IPS-NIHi7 (cell line): ENCODE measurements at regions not wholly inside any gene's neighbourhood (a gene's known extent, or its start where the extent isn't known, plus 50 kb on each side); places are given as distances from the start of the nearest gene placed in this dataset.

Source experiments
- DNase-seq: peaks from one replicate; pipeline ENCODE4 v3.0.0; 2012; ENCODE audit warnings: mixed read lengths; ENCODE audit errors: extremely low spot score

- no peak for DNase-seq
These were observed 261.8 kb upstream of the CLINT1 start for GRCh38 chr5:158120760-158121159.

GRCh38 chr5:158119961-158120723 is 261.2 kb upstream of the CLINT1 start:
- no peak for DNase-seq

- DNase-seq: no peak
These were observed 258.7 kb upstream of the CLINT1 start for GRCh38 chr5:158117467-158118160.

- DNase-seq: no peak
These were observed 258.0 kb upstream of the CLINT1 start for GRCh38 chr5:158116965-158117364.

- DNase-seq: no peak
These were observed 256.5 kb upstream of the CLINT1 start for GRCh38 chr5:158115468-158115867.

- no peak for DNase-seq
These were observed 249.2 kb upstream of the CLINT1 start for GRCh38 chr5:158108177-158108576.

- DNase-seq: no peak
These were observed 241.5 kb upstream of the CLINT1 start for GRCh38 chr5:158100373-158100888.

GRCh38 chr5:158099571-158100105 is 240.7 kb upstream of the CLINT1 start:
- DNase-seq: no peak

GRCh38 chr5:158096835-158097234 is 237.9 kb upstream of the CLINT1 start:
- no peak for DNase-seq

GRCh38 chr5:158086856-158087255 is 227.9 kb upstream of the CLINT1 start:
- DNase-seq: no peak

- no peak for DNase-seq
These were observed 225.3 kb upstream of the CLINT1 start for GRCh38 chr5:158084292-158084691.

- DNase-seq: no peak
These were observed 223.8 kb upstream of the CLINT1 start for GRCh38 chr5:158082696-158083287.

GRCh38 chr5:158080112-158080511 is 221.2 kb upstream of the CLINT1 start:
- DNase-seq: peak; percentile 43

- DNase-seq: no peak
These were observed 220.2 kb upstream of the CLINT1 start for GRCh38 chr5:158079097-158079496.

- peak; percentile 79 for DNase-seq
These were observed 216.2 kb upstream of the CLINT1 start for GRCh38 chr5:158074992-158075769.

GRCh38 chr5:158074597-158074991 is 215.6 kb upstream of the CLINT1 start:
- no peak for DNase-seq

GRCh38 chr5:158070859-158071258 is 211.9 kb upstream of the CLINT1 start:
- DNase-seq: no peak

- DNase-seq: no peak
These were observed 210.9 kb upstream of the CLINT1 start for GRCh38 chr5:158069838-158070237.

- DNase-seq: no peak
These were observed 210.0 kb upstream of the CLINT1 start for GRCh38 chr5:158068964-158069363.

- DNase-seq: no peak
These were observed 207.1 kb upstream of the CLINT1 start for GRCh38 chr5:158066076-158066475.

GRCh38 chr5:158064334-158065123 is 205.6 kb upstream of the CLINT1 start:
- no peak for DNase-seq
